SK-N-MC (cell line): ENCODE measurements at regions not wholly inside any gene's neighbourhood (a gene's known extent, or its start where the extent isn't known, plus 50 kb on each side); places are given as distances from the start of the nearest gene placed in this dataset.

Experiments used
- EZH2 ChIP-seq: fragments of 200-600 bp; sonication (generic); IDR thresholded peaks from one replicate; pipeline ENCODE4 v1.6.1; 2017; ENCODE audit warnings: antibody characterized with exemption
- POLR2AphosphoS5 ChIP-seq: IDR thresholded peaks from 2 replicates; pipeline ENCODE4 v1.6.1; 2012; ENCODE audit warnings: mild to moderate bottlenecking, low read depth, low read length, borderline replicate concordance

GRCh38 chr11:70696076-70696475 is 297.7 kb downstream of the CTTN start:
- TF ChIP-seq EZH2, result no peak
- TF ChIP-seq POLR2AphosphoS5, result no peak
